ENCODE measurements at regions not wholly inside any gene's neighbourhood (a gene's known extent, or its start where the extent isn't known, plus 50 kb on each side); places are given as distances from the start of the nearest gene placed in this dataset.

DNA sequence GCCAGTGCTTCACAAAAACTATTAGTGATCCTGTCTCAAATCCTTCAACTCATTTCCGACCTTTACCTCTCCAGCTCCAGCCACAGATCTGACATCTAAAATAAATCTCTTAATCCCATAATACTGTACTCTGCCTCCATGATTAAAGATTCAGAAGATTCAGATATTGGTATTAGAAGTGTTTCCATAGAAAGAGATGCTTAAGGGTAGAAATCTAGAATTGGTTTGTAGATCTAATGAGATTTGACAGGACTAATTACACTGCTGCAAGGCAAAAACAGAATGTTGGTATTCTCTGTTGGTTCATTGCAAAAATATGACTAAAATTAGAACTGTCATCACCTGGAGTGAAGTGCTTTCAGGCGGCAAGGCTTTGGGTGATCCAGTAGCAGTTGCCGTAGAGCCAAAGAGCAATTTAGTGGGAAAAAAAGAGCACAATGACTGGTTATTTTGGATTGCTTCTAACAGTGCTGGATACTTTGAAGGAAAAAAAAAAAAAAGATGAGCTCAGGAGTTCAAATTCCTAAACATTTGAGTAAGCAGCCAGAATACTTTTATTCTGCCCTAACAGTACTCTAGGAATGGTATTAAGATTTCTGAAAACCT is 940.1 kb upstream of the SORCS1 start:
- Histone ChIP-seq H3K9ac (ENCODE audit: low read length) (no peak overlapping the region), H3K27ac (ENCODE audit: low read depth, low read length) (no peak overlapping the region), H3K4me2 (ENCODE audit: low read depth, low read length, poor library complexity, severe bottlenecking) (no peak overlapping the region), H3K9me2 (replicated peaks; ENCODE audit: insufficient read depth, low read length) (no peaks in the 10 kb centered on the region), H3K4me3 (ENCODE audit: insufficient read depth, low read length, poor library complexity, severe bottlenecking) (no peak overlapping the region), H4K20me1 (ENCODE audit: low read depth, low read length) (no peaks in the 10 kb centered on the region), H3K27me3 (ENCODE audit: low read length) (no peaks in the 10 kb centered on the region), H3K9me3 (ENCODE audit: insufficient read depth, low read length) (no peaks in the 10 kb centered on the region), H3F3A (ENCODE audit: insufficient read depth) (no peaks in the 10 kb centered on the region), H3K36me3 (ENCODE audit: low read length) (no peaks in the 10 kb centered on the region), H2AFZ (ENCODE audit: low read depth, low read length, severe bottlenecking) (no peak overlapping the region), H3K79me2 (ENCODE audit: insufficient read depth, low read length) (no peaks in the 10 kb centered on the region)
- no peak for TF ChIP-seq EZH2phosphoT487 (conservative IDR thresholded peaks at IDR 0.05; ENCODE audit: low read length)

DNA sequence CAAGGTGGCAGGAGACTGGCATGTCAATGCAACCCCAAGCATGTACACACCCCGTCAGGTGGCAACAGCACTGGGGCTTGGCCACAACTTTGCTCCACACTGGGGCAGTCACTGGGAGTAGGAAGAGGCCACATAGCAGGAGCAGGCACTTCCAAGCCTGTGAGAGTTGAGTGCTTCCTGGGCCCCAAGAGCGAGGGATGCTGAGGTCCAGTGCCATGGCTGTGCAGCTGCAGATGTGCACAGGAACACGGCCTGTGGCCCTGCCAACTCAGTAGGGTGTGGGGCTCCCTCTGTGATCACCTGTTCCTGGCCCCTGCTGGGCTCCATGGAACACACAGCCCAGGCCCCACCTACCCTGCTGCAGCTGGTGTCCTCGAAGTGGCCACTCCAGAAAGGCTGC is 932.8 kb upstream of the SORCS1 start:
- Histone ChIP-seq H3K9me2 (replicated peaks; ENCODE audit: insufficient read depth, low read length) (no peaks in the 10 kb centered on the region), H3K4me3 (ENCODE audit: insufficient read depth, low read length, poor library complexity, severe bottlenecking) (no peak overlapping the region), H2AFZ (ENCODE audit: low read depth, low read length, severe bottlenecking) (no peak overlapping the region), H3F3A (ENCODE audit: insufficient read depth) (no peaks in the 10 kb centered on the region), H3K36me3 (ENCODE audit: low read length) (no peaks in the 10 kb centered on the region), H3K4me2 (ENCODE audit: low read depth, low read length, poor library complexity, severe bottlenecking) (no peak overlapping the region), H3K27me3 (ENCODE audit: low read length) (no peaks in the 10 kb centered on the region), H3K27ac (ENCODE audit: low read depth, low read length) (no peak overlapping the region), H4K20me1 (ENCODE audit: low read depth, low read length) (no peaks in the 10 kb centered on the region), H3K79me2 (ENCODE audit: insufficient read depth, low read length) (no peaks in the 10 kb centered on the region), H3K9ac (ENCODE audit: low read length) (no peak overlapping the region), H3K9me3 (ENCODE audit: insufficient read depth, low read length) (0 out of 2 replicates have a peak, but pooled peaks cover 3% of the 10 kb centered on the region)
- TF ChIP-seq, protein P1, sequence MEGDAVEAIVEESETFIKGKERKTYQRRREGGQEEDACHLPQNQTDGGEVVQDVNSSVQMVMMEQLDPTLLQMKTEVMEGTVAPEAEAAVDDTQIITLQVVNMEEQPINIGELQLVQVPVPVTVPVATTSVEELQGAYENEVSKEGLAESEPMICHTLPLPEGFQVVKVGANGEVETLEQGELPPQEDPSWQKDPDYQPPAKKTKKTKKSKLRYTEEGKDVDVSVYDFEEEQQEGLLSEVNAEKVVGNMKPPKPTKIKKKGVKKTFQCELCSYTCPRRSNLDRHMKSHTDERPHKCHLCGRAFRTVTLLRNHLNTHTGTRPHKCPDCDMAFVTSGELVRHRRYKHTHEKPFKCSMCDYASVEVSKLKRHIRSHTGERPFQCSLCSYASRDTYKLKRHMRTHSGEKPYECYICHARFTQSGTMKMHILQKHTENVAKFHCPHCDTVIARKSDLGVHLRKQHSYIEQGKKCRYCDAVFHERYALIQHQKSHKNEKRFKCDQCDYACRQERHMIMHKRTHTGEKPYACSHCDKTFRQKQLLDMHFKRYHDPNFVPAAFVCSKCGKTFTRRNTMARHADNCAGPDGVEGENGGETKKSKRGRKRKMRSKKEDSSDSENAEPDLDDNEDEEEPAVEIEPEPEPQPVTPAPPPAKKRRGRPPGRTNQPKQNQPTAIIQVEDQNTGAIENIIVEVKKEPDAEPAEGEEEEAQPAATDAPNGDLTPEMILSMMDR (IDR thresholded peaks at IDR 0.05; ENCODE audit: insufficient read depth, low read length, poor library complexity, severe bottlenecking), result no peak
- TF ChIP-seq EZH2phosphoT487 (conservative IDR thresholded peaks at IDR 0.05; ENCODE audit: low read length), result no peak

GRCh38 chr10:108095932-108096925 is 931.7 kb upstream of the SORCS1 start:
- TF ChIP-seq, protein P1 (IDR thresholded peaks at IDR 0.05; ENCODE audit: insufficient read depth, low read length, poor library complexity, severe bottlenecking), result no peak
- TF ChIP-seq EZH2phosphoT487 (conservative IDR thresholded peaks at IDR 0.05; ENCODE audit: low read length), result no peak
- Histone ChIP-seq H3K4me3 (ENCODE audit: insufficient read depth, low read length, poor library complexity, severe bottlenecking) (no peak overlapping the region), H3K36me3 (ENCODE audit: low read length) (no peaks in the 10 kb centered on the region), H4K20me1 (ENCODE audit: low read depth, low read length) (no peaks in the 10 kb centered on the region), H3K9ac (ENCODE audit: low read length) (no peak overlapping the region), H3K9me3 (ENCODE audit: insufficient read depth, low read length) (0 out of 2 replicates have a peak, but pooled peaks cover 3% of the 10 kb centered on the region), H3K27me3 (ENCODE audit: low read length) (no peaks in the 10 kb centered on the region), H3F3A (ENCODE audit: insufficient read depth) (no peaks in the 10 kb centered on the region), H3K4me2 (ENCODE audit: low read depth, low read length, poor library complexity, severe bottlenecking) (no peak overlapping the region), H3K79me2 (ENCODE audit: insufficient read depth, low read length) (no peaks in the 10 kb centered on the region), H3K27ac (ENCODE audit: low read depth, low read length) (no peak overlapping the region), H2AFZ (ENCODE audit: low read depth, low read length, severe bottlenecking) (no peak overlapping the region), H3K9me2 (replicated peaks; ENCODE audit: insufficient read depth, low read length) (no peaks in the 10 kb centered on the region)
